Amniotic epithelial cell (primary cell): ENCODE measurements at regions not wholly inside any gene's neighbourhood (a gene's known extent, or its start where the extent isn't known, plus 50 kb on each side); places are given as distances from the start of the nearest gene placed in this dataset.

Source experiments
- DNase-seq: peaks from one replicate; pipeline ENCODE4 v3.0.0-alpha.2; 2010; ENCODE audit warnings: low read depth

DNA sequence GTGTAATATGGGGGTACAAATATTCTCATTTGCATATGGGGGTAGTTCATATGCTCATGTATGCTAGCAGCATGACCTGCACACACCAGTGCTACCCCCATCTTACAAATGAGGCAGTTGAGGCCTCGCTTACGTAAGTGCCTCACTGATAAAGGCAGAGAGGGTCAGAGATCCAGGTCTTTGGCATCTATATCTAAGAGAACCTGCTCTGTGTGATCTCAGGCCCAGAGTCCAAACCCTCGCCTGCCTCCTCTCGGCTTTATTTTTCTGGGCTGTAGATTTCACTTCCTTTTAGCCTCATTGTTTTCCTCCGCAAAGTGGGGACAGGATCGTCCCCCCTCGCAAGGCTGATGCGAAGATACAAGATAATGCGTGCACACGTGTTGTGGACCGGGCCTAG is 325.2 kb downstream of the MN1 start:
- DNase-seq: no peak

DNA sequence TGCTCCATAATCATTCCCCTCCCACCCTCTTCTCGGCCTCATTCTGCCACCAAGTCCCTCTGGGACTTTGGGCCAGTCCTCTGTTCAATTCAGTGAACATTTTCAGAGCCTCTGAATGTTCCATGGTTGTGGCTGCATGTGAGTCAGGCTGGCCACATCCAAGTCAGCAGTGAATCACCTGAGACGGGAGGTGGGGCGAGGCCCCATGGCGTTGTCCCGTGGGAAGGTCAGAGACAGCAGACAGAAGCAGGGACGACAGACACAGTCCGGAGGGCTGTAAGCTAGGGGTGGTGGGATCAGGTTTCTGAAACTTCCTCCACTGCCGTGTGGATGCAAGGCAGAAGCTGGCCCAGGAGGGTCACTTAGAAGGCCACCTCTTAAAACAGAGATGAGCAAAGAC is 324.8 kb downstream of the MN1 start:
- DNase-seq: peak; percentile 76

DNA sequence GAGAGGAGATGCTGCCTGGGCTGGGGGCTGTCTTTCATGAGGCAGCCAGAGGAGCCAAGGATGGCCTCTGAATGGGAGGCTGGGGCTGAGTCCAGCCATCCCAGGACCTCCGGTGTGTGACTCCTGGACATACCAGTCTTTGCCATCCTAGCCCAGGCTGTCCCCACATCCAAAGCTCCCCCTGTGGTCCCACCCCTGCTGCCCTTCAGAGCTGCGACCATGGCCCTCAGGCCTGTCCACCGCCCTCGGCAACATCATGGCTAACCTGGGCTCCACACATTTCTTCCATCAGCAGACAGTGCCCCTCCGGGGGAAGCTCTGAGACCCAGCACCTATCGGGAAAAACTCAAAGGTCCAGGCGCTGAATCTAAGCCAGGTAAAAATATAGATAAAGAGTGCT is 324.4 kb downstream of the MN1 start:
- no peak for DNase-seq

- no peak for DNase-seq
These were observed 321.1 kb downstream of the MN1 start for GRCh38 chr22:27480487-27480886.

GRCh38 chr22:27482402-27482801 is 319.2 kb downstream of the MN1 start:
- no peak for DNase-seq

DNA sequence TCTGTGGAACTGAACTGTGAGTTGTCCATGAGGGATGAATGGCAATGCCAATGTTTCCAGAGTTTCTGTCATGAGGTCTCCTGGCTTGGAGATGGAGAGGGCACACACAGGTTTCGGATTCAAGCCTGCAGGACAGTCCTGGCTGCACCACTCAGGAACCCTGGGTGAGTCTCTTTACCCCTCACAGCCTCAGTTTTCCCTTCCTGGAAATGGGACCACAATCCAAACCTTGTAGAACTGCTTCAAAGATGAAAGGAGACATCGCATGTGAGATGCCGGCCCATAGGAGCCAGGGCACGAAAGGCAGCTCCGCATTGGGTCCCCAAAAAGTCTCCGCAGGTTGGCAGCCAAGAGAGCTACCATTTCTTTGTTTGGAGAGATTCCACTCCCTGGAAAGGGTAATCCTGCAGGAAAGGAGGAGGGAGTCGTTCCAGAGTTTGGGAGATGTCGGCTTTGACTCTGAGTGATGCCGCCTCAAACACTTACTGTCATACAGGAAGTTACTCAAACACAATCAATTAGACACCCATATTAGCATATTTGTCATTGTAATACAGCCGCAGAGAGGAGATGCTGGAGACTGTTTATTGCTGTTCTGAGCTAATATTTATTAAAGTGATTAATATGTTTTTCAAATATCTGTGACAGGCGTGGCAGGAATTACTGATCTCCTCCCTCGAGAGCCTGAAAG is 318.3 kb downstream of the MN1 start:
- DNase-seq: no peak

- no peak for DNase-seq
These were observed 315.7 kb downstream of the MN1 start for GRCh38 chr22:27485842-27486241.

DNA sequence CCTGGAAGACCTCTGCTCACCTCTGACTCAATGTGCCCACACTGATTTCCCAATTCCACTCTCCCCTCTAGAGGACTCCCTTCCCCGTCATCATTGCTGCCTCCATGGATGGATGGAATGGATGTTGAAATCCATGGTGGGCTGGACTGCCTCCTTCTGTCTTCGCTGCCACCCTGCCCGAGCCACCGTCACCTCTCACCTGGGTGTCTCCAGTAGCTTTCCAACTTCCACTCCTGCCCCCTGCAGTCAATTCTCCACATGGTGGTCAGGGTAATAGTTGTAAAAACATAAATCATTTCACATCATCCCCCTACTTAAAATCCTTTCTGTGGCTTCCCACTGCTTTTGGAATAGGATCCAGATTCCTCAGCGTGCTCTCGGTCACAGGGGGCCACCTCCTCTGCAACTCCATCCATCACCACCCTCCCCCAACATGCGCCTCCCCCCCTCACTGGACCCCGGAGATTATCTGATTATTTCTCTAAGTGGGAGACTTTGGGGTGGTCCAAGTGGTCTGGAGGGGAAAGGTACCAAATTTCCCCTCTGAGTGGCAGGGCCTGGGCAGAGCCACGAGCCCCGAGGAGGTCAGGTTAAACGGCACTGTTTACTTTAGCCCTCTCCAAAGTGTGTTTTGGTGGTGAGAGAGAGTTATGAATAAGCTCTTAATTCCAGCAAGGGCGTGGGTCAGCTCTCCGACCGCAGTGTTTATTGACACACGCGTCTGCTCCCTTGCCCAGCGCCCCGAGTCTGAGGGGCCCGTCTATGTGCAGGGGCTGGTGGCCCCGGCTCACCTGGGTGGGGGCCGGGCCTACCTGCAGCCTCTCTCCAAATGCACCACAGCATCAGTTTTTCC is 313.7 kb downstream of the MN1 start:
- DNase-seq: peak; percentile 54

DNA sequence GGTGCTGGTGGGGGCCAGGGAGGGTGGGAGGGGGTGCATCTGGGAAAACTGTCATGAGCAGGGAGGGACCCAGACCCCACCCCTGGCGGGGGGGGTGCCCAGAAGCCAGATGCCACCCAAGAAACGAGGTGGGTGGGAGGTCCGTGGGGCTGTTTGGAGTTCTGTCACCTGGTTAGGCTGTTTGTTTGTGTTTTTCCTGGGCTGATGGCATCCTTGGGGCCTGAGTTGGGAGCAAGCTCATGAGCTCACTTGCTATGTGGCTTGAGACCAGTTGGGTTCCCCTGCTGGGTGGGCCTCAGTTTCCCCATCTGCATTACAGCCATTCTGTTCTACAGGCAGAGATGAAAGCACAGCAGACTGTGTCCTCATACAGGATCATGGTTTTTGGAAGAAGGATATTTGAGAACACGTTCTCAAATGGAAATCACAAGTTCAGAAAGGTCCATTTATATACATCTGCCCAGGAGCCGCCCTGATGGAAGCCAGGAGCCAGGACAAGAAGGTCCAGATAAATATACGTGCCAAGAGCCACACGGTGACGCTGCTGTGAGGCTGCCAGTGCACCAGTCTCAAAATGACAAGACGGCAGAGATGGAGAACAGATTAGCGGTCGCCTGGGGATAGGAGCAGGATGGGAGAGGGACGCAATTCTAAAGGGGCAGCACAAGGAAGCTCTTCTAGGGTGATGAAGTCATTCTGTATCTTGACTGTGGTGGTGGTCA is 312.9 kb downstream of the MN1 start:
- DNase-seq: no peak

GRCh38 chr22:27489178-27489675 is 312.3 kb downstream of the MN1 start:
- peak; percentile 73 for DNase-seq

DNA sequence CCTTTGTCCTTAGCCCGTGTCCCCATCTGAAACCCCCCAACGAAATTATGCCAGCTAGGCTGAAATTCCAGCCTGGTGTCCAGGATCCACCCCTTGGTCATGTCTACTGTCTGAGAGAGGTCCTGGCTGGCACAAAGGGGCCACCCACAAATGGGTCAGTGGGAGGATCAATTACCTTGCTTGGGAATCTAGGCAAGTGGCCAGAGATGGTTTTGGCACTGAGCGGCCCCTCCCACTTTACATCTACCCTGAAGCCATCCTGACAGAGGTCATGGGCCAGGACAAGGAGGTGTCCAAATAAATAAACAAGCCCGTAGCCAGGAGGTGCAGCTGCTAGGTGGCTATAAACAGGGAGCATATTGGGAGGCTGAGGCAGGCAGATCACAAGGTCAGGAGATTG is 311.5 kb downstream of the MN1 start:
- no peak for DNase-seq

GRCh38 chr22:27491888-27492287 is 309.7 kb downstream of the MN1 start:
- DNase-seq: no peak

DNA sequence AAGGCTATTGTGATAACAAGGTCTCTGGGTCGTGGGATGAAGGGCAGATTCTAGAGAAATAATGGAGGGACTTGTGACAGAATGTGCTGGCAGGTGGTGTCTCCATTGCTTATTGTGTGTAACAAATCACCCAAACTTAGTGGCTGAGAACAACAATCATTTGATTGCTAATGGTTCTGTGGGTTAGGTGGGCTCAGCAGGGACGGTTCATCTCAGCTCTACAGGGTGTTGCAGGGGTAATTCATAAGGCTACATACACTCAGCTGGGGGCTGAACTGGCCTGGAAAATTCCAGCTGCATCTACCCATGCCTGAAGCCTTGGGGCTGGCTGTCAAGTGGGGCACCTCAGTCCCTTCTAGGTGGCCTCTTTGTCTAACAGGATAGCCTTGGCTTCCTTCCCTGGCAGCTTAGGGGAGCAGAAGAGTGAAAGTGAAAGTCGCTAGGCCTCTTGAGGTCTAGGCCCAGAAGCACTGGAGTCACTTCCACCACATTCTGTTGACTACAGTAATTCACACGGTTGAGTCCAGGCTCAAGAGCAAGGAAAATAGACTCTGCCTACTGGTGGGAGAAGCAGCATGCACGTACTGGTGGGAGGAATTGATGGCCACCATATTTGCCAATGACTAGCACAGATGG is 308.9 kb downstream of the MN1 start:
- DNase-seq: no peak

DNA sequence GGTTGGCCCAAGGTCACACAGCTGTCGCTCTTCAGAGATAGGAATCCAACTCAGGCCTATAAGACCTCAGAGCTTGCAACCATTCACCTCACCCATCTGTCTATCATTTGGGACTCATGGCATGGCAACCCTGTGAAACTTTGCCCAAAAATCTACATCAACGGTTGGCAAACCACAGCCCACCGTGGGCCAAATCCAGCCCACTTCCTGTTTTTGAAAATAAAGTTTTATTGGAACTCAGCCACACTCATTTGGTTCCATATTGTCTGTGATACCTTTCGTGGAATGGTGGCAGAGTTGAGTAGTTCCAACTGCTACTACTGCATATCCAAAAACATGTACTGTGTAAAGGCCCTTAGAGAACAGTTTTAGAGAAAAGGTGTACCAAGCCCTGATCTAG is 307.8 kb downstream of the MN1 start:
- no peak for DNase-seq

- no peak for DNase-seq
These were observed 306.8 kb downstream of the MN1 start for GRCh38 chr22:27494785-27495184.

GRCh38 chr22:27495325-27495724 is 306.2 kb downstream of the MN1 start:
- no peak for DNase-seq

DNA sequence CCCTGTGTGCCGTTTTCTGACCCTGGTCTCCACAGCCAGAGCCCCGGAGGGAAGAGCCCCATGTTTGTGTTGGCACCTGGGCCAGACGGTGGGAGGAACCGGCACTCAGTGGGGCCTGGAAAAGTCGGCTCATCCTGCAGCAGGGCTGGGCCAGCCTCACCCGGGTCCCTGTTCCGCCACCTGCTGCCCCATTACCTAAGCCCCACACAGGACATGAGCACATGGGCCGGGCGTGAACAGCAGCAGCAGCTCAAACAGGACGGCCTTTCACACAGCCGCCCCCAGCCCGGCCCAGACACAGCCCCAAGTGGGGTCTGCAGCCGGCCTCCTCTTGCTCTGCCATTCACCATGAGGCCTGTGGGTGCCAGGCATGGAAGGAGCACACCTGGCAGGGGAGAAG is 302.4 kb downstream of the MN1 start:
- no peak for DNase-seq

GRCh38 chr22:27501191-27501936 is 300.2 kb downstream of the MN1 start:
- no peak for DNase-seq

GRCh38 chr22:27502327-27502726 is 299.2 kb downstream of the MN1 start:
- DNase-seq: no peak

DNA sequence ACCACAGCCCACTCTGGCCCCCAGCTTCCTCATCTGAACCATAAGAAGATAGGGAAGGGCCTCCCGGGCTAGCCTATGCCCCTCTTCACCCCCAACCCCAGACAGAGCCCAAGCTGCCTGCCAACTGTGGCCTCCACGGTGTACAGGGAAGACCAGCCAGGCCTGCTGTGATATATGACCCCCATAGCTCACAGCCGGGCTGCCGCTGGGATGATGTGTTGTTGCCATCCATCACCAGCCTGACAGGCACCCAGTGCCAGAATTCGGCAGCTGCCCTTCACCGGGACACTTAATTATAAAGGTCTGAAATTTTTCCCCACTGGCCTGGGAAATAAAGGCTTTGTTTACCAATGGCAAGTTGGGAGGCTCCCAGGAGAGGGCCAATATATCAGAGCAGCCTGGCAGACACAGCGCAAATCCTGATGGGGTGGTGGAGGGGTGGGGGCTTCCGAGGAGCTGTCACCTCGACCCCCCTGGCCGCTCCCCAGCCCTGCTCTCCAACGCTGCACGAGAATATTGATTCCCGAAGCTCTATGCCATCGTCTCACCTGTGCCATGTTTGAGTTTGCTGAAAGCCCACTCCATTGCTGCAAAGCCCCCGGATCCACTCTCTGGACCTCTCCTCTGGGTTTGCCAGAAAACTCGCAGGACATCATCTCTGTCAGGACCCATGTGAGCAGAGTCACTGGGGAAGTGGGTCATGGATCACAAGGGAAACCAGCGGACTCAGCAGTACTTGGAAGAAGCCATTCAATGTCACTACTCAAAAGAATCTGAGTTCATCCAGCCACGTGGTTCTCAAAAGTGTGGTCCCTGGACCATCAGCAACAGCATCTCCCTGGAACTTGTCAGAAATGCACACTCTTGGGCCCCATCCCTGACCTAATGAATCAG is 296.9 kb downstream of the MN1 start:
- no peak for DNase-seq
